ENCODE measurements at regions not wholly inside any gene's neighbourhood (a gene's known extent, or its start where the extent isn't known, plus 50 kb on each side); places are given as distances from the start of the nearest gene placed in this dataset.
"Not testable (repeated sequence)": the region's sequence is repeated elsewhere in the genome, so short reads cannot be mapped to it uniquely, and the experiment has no call there.

DNA sequence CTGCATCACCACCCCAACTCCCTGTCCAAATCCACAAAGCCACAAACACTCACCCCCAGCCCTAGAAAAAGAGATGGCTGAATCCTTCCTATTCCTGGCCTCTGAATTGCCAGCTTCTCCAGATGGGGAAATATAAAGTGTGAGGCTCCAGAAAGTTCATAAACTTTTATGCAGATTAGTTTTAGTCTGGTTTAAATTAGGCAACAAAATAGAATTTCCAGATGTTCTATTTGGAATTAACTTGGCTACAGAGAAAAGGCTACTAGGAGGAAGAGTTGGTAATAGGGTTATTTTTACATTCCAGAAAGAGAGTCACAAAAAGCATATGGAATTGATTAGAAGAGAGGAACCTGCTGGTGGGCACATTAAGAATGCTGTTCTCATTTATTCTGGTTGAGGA is 56.0 kb downstream of the EN1 start:
- ATAC-seq: no peak

DNA sequence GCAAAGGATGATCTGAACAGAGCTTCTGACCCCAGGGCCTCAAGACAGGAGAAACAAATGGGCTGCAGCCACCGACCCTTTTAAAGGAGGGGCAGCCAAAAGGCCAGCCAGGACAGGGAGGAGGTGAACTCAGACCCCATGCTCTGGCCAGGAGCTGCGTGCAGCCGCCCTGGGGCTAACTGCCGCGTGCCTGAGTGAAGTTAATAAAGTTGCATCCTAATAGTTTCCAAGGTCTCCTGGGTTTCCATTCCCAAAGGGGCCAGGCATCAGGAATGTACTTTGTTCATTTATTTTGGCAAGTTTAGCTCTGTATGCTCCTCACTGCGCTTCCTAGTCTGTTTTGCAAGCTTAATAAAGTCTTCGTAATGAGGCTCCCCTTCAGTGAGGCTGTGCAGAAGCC is 60.7 kb downstream of the EN1 start:
- ATAC-seq: no peak

DNA sequence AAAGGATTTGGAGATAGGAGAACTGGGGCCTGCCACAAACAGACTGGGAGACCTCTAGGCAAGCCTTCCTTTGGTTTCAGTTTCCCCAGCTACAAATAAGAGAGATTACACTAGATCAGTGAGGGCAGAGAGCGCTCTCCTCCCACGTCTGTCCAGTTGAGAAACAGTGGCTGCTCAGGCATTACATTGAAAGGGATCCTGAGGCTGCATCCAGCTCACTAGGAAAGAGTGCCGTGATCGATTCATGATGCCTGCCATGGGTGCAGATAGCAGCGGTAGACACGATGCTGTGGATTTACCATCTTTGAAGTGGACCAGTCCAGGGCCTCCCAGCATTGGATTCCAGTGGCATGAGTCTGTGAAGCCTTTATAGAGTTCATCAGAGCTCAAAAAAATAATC is 62.6 kb downstream of the EN1 start:
- no peak for ATAC-seq

DNA sequence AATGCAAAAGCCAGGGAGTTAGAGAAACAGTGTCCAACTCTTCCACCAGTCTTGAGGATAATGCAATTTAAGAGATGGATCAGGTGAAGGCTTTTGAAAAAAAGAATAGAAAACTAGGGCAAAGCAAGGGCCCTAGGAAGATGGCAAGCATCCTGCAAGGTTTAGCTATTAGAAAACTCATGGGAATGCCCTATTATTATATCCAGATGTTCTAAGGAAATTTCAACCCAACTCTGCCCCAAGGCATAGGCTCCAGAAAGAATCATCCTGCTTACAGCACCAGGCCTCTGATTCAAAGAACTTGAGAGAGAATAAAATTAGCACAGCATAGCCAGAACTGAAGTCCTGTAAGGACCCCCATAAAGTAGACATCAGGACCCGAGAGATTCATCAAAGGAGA is 68.1 kb downstream of the EN1 start:
- ATAC-seq: no peak

DNA sequence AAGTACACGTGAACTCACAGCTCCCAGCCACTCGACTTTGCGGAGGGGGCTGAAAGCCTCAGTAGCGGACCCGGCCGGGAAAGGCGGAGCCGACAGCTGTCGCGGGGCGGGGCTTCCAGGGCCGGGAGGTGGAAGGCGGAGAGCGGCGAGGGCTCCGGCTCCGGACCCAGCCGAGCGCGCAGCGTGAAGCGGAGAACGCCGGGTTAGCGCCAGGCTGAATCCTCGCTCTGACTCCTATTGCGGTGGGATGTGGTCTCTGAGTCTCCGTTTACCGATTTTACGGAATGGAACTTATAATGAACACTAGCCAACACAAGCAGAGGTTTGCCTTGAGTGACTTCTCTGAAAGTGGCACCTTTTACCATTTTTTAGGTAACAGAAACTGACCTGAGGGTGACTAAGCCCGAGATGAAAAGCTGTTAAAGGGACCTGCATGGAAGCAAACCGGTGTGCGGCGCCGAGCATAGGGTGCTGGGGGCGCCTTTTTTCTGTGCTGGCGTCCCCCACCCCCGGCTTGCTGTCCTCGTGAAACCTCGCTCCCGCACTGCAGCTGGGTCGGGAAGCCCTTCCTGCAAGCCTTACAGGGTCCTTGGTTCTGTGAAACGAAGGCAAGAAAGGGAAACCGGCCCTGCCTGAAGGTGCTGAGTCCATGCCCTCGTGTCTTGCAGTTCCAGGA is 72.9 kb downstream of the EN1 start:
- peak in 1 of 2 donors; percentile 17 for ATAC-seq

DNA sequence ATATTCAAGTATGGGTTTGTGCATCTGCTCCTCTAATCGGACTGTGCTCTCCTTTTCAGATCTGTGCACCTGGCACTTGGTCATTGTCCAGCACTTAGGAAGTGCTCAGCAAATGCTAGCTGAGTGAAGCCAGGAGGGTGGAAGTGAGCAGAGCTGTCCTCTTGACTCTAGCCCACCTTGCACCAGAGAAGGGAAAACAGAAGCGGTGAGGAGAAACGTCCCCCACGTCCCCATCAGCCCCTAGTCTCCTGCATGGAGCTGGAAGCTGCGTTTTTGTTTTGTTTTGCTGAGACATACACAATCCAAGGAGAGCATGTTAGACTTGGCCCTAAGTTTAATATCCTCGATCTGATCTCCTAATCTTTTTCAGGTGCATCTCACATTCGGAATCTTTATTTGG is 73.6 kb downstream of the EN1 start:
- ATAC-seq: no peak

DNA sequence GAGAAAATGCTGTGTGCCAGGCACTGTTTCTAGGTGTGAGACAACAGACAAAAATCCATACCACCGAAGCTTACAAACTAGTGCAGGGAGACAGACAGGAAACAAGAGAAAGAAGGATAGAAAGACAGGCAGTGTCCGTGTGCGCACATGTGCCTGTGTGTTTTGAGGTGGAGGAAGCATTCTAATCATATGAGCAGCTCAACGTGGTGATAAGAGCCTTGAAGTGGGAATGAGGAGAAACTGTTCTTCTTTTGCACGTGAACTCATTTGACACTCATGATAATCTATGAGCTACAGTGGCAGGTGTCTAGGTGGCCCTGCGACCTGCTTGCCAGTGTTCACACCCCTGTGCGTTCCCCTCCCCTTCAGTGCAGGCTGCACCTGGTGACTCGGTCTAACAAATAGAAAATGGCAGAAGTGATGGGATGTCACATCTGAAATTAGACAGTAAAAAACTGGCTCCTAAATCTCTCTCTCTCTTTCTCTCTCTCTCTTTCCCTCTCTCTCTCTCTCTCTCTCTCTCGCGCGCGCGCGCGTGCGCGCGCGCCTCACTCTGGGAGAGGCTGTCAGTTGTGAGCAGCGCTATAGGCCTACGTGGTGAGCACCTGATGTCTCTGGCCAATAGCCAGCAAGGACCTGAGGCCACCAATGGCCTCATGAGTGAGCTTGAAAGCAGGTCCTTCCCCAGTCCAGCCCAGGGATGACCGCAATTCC is 74.8 kb downstream of the EN1 start:
- ATAC-seq: no peak

DNA sequence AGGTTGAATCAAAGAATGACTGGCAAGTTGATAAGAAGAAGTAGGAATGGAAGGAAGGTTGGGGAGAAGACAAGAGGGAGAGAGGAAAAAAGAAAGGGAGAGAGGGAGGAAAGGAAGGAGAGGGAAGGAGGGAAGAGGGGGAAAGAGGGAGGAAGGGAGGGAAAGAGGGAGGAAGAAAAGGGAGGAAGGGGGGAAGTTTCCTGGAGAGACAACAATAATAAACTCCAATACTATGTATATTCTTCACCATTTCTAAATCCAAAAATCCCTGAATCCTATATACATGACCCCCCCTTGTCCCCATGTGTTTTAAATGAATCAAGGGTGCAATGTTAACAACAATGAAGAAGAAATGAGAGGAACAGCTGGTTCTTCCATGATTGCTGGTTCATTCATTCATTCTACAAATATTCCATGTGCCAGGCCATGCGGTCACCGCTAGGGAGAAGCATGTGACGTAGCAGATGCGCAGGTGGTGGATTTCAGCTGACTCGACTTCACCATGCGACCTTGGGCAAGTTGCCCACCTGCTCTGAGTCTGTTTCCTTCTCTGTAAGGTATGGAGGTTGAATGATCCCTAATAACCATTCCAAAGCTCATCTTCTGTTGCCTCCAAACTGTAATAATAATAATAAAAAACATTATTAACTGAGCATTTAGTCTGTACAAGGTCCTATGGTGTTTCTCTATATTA is 77.6 kb downstream of the EN1 start:
- no peak for ATAC-seq

DNA sequence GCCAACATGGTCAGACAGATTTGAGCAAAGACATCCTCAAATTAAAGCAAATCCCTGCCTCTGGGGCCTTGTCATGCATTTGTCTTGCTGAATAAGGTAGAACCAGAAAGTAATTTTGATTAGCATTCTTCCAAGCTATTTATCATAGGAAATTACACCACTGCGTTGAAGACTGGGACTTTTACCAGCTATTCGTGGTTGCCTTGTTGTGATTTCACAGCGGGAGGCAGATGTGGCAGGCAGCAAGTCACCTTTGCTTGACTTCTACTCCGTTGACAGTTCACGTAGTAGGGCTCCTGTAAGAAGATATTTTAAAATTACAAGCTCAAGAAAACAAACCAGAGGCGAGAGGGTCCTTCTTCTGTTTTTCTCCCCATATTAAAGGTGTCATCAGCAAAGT is 80.6 kb downstream of the EN1 start:
- no peak for ATAC-seq

DNA sequence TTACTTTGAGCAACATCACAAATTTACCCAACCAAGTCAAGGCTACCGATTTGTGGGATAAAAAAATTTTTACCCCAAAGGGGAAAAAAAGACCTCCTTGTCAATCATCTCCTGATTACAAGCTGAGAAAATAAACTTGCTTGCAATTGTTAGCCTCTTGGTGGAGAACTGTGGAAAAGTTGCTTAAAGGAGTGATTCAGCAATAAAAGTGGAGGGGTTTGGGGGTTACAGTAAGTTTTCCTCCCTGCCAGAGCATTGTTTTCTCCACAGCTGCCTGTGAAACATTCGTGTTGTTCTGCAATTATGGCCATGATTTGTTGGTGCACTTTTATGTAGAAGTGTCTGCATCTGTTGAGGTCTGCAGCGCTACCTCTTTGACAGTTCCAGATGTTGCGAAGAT is 82.6 kb downstream of the EN1 start:
- ATAC-seq: no peak

DNA sequence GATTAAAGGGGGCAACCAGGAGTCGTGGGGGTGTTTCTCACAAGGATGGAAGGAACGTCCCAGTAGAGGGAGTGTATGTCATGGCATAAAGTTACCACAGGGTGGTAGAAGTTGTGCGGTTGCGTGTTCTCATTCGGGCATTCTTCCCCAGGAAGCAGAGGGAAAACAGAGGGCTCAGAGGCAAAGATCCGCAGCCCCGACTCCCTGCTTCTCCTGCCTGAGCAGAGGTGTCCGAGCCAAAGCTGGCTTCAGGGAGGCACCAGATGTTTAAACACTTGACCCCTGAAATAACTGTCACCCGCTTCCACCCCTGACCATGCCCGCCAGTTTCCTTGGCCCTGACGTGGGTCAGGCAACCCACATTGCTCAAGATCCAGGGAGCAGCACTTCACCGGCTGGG is 83.7 kb downstream of the EN1 start:
- no peak for ATAC-seq

DNA sequence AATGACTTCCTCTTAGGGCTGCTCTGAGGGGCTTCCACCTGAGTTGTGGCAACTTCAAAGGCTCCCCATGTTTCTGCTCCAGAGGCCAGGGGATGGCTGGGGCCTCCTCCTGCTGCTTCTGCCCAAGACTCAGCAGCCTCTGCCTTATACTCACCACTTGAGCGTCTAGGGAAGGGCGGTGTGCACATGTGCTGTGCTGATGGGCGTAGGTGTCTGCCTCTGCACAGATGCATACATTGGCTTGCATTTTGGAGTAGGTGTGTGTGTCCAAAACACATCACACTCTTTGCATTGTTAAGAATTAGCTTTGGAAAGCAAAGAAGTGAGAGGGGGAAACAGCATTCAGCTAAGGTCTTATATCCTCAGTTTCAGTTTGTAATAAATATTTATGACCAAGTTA is 85.2 kb downstream of the EN1 start:
- ATAC-seq: no peak

DNA sequence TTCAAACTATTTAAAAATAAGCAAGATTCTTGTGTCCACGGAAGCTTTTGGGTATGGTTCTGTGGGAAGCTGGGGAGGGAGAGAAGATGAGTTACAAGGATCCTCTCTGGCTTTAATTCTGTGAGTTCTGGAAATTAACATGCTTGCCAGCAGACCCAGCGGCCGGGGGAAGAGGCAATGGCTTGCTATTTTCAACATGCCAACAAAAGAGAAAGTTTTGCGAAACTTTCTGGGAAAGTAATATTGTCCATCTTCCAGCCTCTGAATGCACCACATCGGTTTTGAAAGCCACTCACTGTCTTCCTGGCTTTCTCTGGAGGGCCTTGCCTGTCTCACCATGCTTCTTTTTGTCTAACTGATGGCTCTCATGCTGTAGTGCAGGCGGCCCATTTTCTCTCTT is 85.7 kb downstream of the EN1 start:
- ATAC-seq: no peak

DNA sequence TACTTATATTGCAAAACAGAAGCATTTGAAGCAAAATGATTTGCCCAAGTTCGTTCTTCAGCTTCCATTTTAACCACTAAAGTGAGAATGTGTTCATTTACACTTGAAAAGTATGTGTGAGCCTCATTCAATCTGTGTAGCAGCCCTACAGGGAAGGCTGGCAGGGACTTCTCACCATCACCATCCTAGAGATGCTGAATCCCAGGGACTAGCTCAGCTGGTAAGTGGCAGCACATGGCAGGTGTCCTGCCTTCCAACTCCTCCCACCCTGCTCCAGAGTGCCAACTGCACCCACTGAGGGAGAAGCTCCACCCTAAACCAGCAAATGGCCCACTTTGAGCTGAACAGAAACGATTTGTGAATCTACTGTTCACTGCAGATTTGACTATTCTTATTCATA is 91.5 kb downstream of the EN1 start:
- no peak for ATAC-seq

DNA sequence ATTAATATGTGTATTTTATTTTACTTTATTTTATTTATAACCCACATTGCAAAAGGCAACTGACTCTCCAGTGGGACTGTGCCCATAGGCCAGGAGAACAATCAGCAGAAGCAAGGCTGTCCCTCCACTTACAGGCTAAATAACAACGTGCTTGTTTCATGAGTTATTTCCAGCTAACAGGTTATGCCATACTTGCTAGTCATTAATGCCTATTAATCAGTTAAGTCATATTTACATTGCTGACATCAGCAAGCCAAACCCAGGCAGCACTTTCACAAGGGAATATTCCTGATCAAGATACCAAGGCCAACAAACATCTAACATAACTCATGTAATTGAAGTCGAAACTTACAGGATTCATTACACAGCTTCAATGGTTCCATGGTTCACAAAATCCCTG is 92.1 kb downstream of the EN1 start:
- ATAC-seq: no peak

DNA sequence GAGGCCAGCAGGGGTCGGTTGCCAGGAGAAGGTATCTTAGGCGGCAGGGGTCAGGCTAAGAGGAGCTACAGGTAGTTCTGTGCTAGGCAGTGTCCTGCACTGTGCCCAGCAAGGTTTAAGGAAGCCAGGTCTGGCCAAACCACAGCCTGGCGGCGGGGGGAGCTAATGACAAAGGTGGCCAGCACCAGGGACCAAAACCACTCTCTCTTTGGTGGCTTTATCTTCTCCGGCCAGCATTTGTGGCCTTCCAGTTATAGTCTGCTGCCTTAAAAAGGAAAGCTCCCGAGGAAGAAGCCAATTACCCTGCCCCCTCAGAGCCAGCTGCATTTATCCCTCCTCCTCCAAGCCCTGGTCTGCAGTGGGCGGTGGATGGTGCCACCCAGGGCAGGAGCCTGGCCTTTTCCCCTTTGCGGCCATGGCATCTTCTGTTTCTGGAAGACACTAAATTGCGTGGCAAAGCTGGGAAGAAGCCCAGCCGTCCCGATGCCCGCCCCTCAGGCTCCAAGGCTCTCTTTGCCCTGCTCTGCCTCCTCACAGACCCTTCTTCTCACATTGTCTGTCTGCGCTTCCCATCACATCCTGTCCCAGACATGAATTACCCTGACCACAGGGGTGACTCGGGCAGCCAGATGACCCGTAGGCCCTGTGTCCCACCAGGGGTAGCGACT is 94.6 kb downstream of the EN1 start:
- ATAC-seq: no peak

DNA sequence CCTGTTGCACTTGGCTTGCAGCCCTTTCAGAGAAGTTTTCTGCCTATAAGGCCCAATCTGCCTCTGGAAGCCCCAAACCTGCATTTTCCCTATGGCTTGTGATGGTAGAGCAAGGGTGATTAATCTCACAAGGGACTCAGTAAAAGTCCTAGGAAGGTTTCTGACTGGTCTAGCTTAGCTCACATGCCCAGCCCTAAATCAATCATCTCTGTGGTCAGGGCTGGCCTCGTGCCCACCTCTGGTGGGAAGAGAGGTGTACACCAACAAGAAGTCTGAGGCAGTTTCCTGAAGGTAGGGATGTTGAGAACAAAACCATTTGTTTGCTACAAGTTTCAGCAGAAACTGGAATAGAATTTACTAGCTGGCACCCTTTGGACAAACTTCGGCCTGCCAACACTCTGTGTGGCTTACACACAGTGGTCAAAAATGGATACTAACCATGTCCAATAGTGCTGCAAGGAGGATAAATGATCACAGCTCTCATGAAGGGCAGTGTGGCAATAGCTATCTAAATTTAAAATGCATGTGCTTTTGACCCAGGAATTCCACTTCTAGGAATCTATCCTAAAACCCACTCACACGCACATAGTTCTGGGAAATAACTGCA is 96.4 kb downstream of the EN1 start:
- no peak for ATAC-seq

DNA sequence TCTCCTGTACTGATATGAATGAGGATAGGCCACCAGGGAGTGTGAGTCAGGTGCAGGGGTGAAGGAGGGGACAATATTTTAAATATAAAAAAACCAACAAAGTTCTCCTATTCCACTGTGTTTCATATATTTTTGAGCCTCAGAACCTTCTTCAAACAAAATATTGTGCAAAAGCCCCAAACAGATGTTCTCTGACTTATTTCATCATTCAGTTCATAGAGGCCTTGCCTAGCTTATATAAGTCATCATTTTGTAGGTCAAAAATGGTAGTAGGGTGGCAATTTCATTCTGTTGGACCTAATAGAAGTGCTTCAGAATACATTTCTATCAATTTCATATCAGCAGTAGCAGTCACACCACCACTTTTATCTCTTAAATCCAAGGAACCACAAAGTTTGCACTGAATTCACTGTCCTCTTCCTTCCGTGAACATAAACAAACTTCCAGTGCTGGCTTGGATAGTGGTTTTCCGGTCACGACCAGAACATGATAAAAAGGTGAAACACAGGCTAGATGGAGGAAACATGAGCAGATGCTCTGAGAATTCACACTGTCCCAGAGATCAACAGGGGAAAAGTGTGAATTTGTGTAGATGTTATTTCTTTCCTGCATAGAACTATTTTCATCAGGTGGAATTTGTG is 99.1 kb downstream of the EN1 start:
- no peak for ATAC-seq

DNA sequence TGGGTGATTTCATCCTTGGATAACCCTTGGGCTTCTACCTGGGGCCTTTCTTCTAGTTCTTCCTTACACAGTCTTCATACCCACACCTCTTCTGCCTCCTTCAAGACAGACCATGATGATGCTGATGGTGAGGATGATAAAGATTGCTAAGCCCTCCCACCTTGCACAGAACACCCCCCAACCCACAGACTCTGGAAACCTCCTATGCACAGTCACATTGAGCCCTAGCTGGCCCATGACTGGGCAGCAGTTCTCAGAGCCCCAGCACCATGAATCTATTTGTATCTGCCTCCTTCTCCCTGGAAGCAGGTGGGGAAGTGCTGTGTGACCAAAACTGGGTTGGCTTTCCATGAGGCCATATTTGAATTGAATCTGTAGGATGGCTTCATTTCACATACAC is 99.8 kb downstream of the EN1 start:
- no peak for ATAC-seq

DNA sequence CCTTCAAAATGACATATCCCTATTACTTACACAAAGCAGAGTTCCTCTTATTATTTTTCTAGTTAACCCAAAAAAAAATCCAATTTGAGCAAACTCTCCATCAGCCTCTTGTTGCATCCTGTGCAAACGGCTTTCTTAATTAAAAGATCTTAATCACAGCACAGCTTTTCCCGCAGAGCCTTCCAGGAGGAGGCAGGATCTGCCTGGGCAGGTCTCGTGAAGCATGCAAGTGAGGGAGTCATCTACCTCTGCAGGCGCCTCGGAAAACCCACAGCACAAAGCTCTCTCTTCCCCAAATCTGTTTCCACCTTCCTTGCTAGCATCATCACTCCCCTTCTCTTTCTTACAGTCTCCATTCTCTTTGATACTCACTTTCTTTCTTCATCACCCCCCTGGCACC is 100.4 kb downstream of the EN1 start:
- ATAC-seq: no peak

DNA sequence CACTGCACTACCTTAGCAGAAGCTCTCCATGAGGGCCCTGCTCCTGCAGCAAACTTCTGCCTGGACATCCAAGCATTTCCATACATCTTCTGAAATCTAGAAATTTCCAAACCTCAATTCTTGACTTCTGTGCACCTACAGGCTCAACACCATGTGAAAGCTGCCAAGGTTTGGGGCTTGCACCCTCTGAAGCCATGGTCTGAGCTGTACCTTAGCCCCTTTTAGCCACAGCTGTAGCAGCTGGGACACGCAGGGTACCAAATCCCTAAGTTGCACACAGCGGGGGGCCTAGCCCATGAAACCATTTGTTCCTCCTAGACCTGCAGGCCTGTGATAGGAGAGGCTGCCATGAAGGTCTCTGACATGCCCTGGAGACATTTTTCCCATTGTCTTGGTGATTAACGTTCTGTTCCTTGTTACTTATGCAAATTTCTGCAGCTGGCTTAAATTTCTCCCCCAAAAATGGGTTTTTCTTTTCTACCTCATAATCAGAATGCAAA is 102.7 kb downstream of the EN1 start:
- ATAC-seq: not testable (repeated sequence)

DNA sequence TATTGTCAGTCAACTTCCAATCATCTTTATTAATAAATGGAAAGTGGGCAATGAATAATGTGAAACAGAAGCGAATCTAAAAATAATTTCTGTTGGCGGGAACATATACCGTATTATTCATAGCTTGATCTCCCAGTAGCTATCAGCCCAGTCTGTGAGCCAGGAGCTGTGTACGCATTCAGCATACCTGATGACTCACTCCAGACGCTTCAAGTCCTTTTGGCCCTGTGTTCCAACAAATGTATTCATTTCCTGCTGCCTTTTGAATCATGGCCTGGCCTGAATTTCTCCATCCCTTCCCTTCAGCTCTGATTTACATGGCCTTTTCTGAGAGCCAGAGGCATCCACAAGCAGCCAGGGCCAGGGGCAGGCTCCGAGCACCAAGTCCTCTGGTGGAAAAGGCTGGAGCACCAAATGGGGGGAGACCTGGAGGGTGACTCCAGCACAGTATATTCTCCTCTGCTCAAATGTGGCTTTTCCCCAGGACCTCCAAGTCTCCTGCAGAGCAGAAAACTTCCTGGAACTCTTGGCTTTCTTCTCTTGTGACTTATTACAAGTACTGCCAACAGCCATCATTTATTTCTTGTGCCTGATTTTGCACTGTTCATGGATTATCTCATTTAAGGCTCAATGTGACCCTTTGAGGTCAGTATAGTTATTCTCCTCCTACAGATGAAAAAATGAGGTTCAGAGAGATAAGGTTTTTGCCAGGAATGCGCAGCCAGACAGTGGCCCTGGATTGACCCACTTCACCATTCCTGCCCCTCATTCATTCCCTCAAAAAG is 108.7 kb downstream of the EN1 start:
- ATAC-seq: no peak

Measured in activated CD4-positive, CD25-positive, alpha-beta regulatory T cell treated with anti-CD3 and anti-CD28 coated beads, Interleukin-2, amount 50 U/mL, for 24 hours (primary cell).